Peyer's patch (tissue), 4 donors: ENCODE measurements at regions not wholly inside any gene's neighbourhood (a gene's known extent, or its start where the extent isn't known, plus 50 kb on each side); places are given as distances from the start of the nearest gene placed in this dataset.
"Not testable (repeated sequence)": the region's sequence is repeated elsewhere in the genome, so short reads cannot be mapped to it uniquely, and the experiment has no call there.

Experiments
- DNase-seq, 3 donors: peaks; one replicate each; pipeline ENCODE4 v3.0.0-alpha.2; 2017 to 2019
- H3K27ac ChIP-seq, 4 donors: fragments of 200-600 bp; sonication (generic); one replicate each; pipeline ENCODE4 v1.5.1; 2016 to 2019
- H3K27me3 ChIP-seq, 2 donors: fragments of 200-600 bp; sonication (generic); one replicate each; pipeline ENCODE4 v1.5.1; 2019
- H3K36me3 ChIP-seq, 3 donors: fragments of 200-600 bp; sonication (generic); one replicate each; pipeline ENCODE4 v1.5.1; 2016 to 2019
- H3K4me1 ChIP-seq, 4 donors: fragments of 200-600 bp; sonication (generic); one replicate each; pipeline ENCODE4 v1.5.1; 2016 to 2019
- H3K4me3 ChIP-seq, 4 donors: fragments of 200-600 bp; sonication (generic); 1 replicate in 3 of 4; 2 replicates in 1 of 4; pipeline ENCODE4 v1.5.1; 2016 to 2019; ENCODE audit warnings: mild to moderate bottlenecking in 1 of 4
- H3K9me3 ChIP-seq, 4 donors: fragments of 200-600 bp; sonication (generic); one replicate each; pipeline ENCODE4 v1.5.1; 2016 to 2019; ENCODE audit warnings: mild to moderate bottlenecking in 1 of 4
- CTCF ChIP-seq, 6 experiments: fragments of 450-650 bp in 4 of 6; fragments of 200-600 bp in 2 of 6; sonication (generic) in 1 of 6; IDR thresholded peaks; one replicate each; pipeline ENCODE4 v1.5.1; 2017 to 2019; ENCODE audit warnings: antibody characterized with exemption in 6 of 6, mild to moderate bottlenecking in 3 of 6, moderate library complexity in 1 of 6
- POLR2A ChIP-seq, 2 donors: fragments of 450-650 bp; IDR thresholded peaks; one replicate each; pipeline ENCODE4 v1.5.1; 2017; ENCODE audit warnings: antibody characterized with exemption in 2 of 2, mild to moderate bottlenecking in 2 of 2, moderate library complexity in 2 of 2

GRCh38 chr5:50299896-50300295, 141.2 kb downstream of the EMB start:
- DNase-seq, result no peak
- Histone ChIP-seq H3K36me3 (no peaks in the 10 kb centered on the region), H3K27me3 (no peaks in the 10 kb centered on the region), H3K4me3 (no peak overlapping the region), H3K27ac (no peak overlapping the region), H3K4me1 (no peaks in the 10 kb centered on the region), H3K9me3 (no peaks in the 10 kb centered on the region)
- TF ChIP-seq CTCF (IDR thresholded peaks at IDR 0.05) (no peak), POLR2A (IDR thresholded peaks at IDR 0.05) (no peak)

DNA sequence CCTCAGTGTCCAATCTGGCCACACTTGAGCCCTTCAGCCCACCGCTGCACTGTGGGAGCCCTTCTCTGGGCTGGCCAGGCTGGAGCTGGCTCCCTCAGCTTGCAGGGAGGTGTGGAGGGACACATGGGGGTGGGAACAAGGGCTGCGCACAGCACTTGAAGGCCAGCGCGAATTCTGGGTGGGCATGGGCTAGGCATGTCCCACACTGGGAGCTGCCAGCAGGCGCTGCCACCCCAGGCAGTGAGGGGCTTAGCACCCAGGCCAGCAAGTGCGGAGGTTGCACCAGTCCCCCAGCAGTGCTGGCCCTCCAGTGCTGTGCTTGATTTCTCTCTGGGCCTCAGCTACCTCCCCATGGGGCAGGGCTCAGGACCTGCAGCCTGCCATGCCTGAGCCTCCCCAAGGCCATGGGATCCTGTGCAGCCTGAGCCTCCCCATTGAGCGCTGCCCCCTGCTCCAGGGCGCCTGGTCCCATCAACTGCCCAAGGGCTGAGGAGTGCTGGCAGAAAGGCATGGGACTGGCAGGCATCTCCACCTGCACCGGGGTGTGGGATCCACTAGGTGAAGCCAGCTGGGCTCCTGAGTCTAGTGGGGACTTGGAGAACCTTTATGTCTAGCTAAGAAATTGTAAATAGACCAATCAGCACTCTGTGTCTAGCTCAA, 148.2 kb downstream of the EMB start:
- H3K36me3 ChIP-seq, result no peaks in the 10 kb centered on the region
- no peak overlapping the region for H3K27ac ChIP-seq
- H3K9me3 ChIP-seq, result peaks cover 0 to 2% (median 0%) of the 10 kb centered on the region in 4 donors
- no peak for TF ChIP-seq POLR2A (IDR thresholded peaks at IDR 0.05)
- TF ChIP-seq CTCF (IDR thresholded peaks at IDR 0.05), result no peak
- no peaks in the 10 kb centered on the region for H3K4me1 ChIP-seq
- no peak for DNase-seq
- no peaks in the 10 kb centered on the region for H3K27me3 ChIP-seq
- no peak overlapping the region for H3K4me3 ChIP-seq

DNA sequence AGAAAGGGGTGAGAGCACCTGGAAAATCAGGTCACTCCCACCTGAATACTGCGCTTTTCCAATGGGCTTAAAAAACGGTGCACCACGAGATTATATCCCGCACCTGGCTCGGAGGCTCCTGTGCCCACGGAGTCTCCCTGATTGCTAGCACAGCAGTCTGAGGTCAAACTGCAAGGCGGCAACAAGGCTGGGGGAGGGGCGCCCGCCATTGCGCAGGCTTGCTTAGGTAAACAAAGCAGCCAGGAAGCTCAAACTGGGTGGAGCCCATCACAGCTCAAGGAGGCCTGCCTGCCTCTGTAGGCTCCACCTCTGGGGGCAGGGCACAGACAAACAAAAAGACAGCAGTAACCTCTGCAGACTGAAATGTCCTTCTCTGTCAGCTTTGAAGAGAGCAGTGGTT, 160.6 kb downstream of the EMB start:
- not testable (repeated sequence) for H3K9me3 ChIP-seq, DNase-seq, H3K27ac ChIP-seq, H3K4me3 ChIP-seq, H3K4me1 ChIP-seq, H3K27me3 ChIP-seq, H3K36me3 ChIP-seq
